Loucy (cell line): ENCODE measurements at regions not wholly inside any gene's neighbourhood (a gene's known extent, or its start where the extent isn't known, plus 50 kb on each side); places are given as distances from the start of the nearest gene placed in this dataset.
"Not testable (repeated sequence)": the region's sequence is repeated elsewhere in the genome, so short reads cannot be mapped to it uniquely, and the experiment has no call there.

Source experiments
- EZH2phosphoT487 ChIP-seq: fragments of 200-600 bp; IDR thresholded peaks from 2 replicates; pipeline ENCODE4 v1.6.1; 2018; ENCODE audit warnings: antibody characterized with exemption, mild to moderate bottlenecking, moderate library complexity, borderline replicate concordance
- TF ChIP-seq, protein P1 (sequence below): fragments of 200-600 bp; sonication (generic); conservative IDR thresholded peaks from 2 replicates; pipeline ENCODE4 v1.5.1; 2014; ENCODE audit warnings: mild to moderate bottlenecking, antibody characterized with exemption, low read length

DNA sequence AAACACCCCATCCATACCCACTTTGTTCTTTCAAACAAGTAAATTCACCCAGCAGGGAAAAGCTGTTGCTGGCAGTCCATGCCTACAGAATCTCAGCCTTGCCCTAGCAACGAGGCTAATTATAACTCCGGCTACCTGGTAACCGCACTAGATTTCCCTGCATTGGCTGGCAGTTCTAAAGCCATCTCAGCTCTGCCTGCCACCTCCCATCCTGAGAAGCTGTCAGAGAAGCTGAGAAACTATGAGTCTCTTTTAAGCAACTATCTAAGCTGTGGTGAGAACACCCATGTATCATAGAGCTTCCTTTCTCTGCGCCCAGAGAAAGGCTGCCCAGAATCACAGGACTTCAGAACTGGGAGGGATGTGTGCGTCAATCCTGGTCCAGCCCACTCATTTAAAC is 126.5 kb upstream of the NBPF9 start:
- TF ChIP-seq, protein P1, sequence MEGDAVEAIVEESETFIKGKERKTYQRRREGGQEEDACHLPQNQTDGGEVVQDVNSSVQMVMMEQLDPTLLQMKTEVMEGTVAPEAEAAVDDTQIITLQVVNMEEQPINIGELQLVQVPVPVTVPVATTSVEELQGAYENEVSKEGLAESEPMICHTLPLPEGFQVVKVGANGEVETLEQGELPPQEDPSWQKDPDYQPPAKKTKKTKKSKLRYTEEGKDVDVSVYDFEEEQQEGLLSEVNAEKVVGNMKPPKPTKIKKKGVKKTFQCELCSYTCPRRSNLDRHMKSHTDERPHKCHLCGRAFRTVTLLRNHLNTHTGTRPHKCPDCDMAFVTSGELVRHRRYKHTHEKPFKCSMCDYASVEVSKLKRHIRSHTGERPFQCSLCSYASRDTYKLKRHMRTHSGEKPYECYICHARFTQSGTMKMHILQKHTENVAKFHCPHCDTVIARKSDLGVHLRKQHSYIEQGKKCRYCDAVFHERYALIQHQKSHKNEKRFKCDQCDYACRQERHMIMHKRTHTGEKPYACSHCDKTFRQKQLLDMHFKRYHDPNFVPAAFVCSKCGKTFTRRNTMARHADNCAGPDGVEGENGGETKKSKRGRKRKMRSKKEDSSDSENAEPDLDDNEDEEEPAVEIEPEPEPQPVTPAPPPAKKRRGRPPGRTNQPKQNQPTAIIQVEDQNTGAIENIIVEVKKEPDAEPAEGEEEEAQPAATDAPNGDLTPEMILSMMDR = not testable (repeated sequence)
- not testable (repeated sequence) for TF ChIP-seq EZH2phosphoT487
